ENCODE measurements at regions not wholly inside any gene's neighbourhood (a gene's known extent, or its start where the extent isn't known, plus 50 kb on each side); places are given as distances from the start of the nearest gene placed in this dataset.

GRCh38 chr12:63397807-63398206 lies 246.8 kb upstream of the AVPR1A start:
- TF ChIP-seq POLR2A (IDR thresholded peaks at IDR 0.05), result no peak
- no peak for TF ChIP-seq CTCF (IDR thresholded peaks at IDR 0.05)
